Trophoblast cell (in vitro differentiated cells and primary cell): ENCODE measurements at regions not wholly inside any gene's neighbourhood (a gene's known extent, or its start where the extent isn't known, plus 50 kb on each side); places are given as distances from the start of the nearest gene placed in this dataset.
A peak's percentile ranks its signal among the peaks of the same experiment; 100 is the strongest.

Experiments
- DNase-seq, 2 donors: peaks; one replicate each; pipeline ENCODE4 v3.0.0-alpha.2; 2016
- H2AFZ ChIP-seq: 2 replicates; pipeline ENCODE4 v1.6.1; 2013; ENCODE audit warnings: low read length, moderate library complexity, mild to moderate bottlenecking; ENCODE audit not compliant: insufficient read depth, poor library complexity
- H2AK5ac ChIP-seq: 2 replicates; pipeline ENCODE4 v1.6.1; 2013; ENCODE audit warnings: mild to moderate bottlenecking, low read length
- H2BK120ac ChIP-seq: 2 replicates; pipeline ENCODE4 v1.6.1; 2013; ENCODE audit warnings: low read length, mild to moderate bottlenecking, moderate library complexity; ENCODE audit not compliant: insufficient read depth, poor library complexity
- H2BK12ac ChIP-seq: 2 replicates; pipeline ENCODE4 v1.6.1; 2013; ENCODE audit warnings: mild to moderate bottlenecking, low read length, moderate library complexity
- H2BK5ac ChIP-seq: 2 replicates; pipeline ENCODE4 v1.6.1; 2013; ENCODE audit warnings: low read length, low read depth, moderate library complexity, mild to moderate bottlenecking; ENCODE audit not compliant: poor library complexity
- H3K14ac ChIP-seq: 2 replicates; pipeline ENCODE4 v1.6.1; 2013; ENCODE audit warnings: mild to moderate bottlenecking, low read length
- H3K18ac ChIP-seq: 2 replicates; pipeline ENCODE4 v1.6.1; 2013; ENCODE audit warnings: mild to moderate bottlenecking, low read length
- H3K23ac ChIP-seq: 2 replicates; pipeline ENCODE4 v1.6.1; 2013; ENCODE audit warnings: low read length
- H3K27ac ChIP-seq: 2 replicates; pipeline ENCODE4 v1.5.1; 2013; ENCODE audit warnings: low read depth, mild to moderate bottlenecking, inconsistent platforms, low read length, moderate library complexity
- H3K27me3 ChIP-seq: 2 replicates; pipeline ENCODE4 v1.6.1; 2013; ENCODE audit warnings: inconsistent platforms, mild to moderate bottlenecking, low read length, moderate library complexity; ENCODE audit not compliant: insufficient read depth
- H3K36me3 ChIP-seq, 2 experiments: 1 replicate in 1 of 2; 2 replicates in 1 of 2; pipeline ENCODE4 v1.6.1; 2013; ENCODE audit warnings: low read length in 2 of 2, mild to moderate bottlenecking in 2 of 2, moderate library complexity in 1 of 2; ENCODE audit not compliant: insufficient read depth in 2 of 2, control insufficient read depth in 1 of 2
- H3K4ac ChIP-seq: 2 replicates; pipeline ENCODE4 v1.6.1; 2013; ENCODE audit warnings: low read depth, mild to moderate bottlenecking, low read length, moderate library complexity
- H3K4me1 ChIP-seq, 2 experiments: 1 replicate in 1 of 2; 2 replicates in 1 of 2; pipeline ENCODE4 v1.6.1; 2013; ENCODE audit warnings: low read length in 2 of 2, mild to moderate bottlenecking in 2 of 2, moderate library complexity in 1 of 2; ENCODE audit not compliant: insufficient read depth in 2 of 2, control insufficient read depth in 1 of 2
- H3K4me2 ChIP-seq: 2 replicates; pipeline ENCODE4 v1.6.1; 2013; ENCODE audit warnings: inconsistent platforms, mild to moderate bottlenecking, low read length, moderate library complexity
- H3K4me3 ChIP-seq: 2 replicates; pipeline ENCODE4 v1.5.1; 2013; ENCODE audit warnings: mild to moderate bottlenecking, low read depth, low read length, inconsistent platforms
- H3K79me1 ChIP-seq: one replicate; pipeline ENCODE4 v1.6.1; 2013; ENCODE audit warnings: low read length
- H3K79me2 ChIP-seq: 2 replicates; pipeline ENCODE4 v1.6.1; 2013; ENCODE audit warnings: low read length, mild to moderate bottlenecking; ENCODE audit not compliant: control insufficient read depth, insufficient read depth, poor library complexity
- H3K9ac ChIP-seq: 2 replicates; pipeline ENCODE4 v1.6.1; 2013; ENCODE audit warnings: mild to moderate bottlenecking, low read length
- H3K9me3 ChIP-seq: 2 replicates; pipeline ENCODE4 v1.6.1; 2013; ENCODE audit warnings: low read depth, mild to moderate bottlenecking, control low read depth, inconsistent platforms, low read length; ENCODE audit not compliant: insufficient read depth
- H4K12ac ChIP-seq: 2 replicates; pipeline ENCODE4 v1.6.1; 2013; ENCODE audit warnings: low read depth, mild to moderate bottlenecking, low read length, moderate library complexity
- H4K8ac ChIP-seq: 2 replicates; pipeline ENCODE4 v1.6.1; 2013; ENCODE audit warnings: low read depth, mild to moderate bottlenecking, low read length, moderate library complexity
- H4K91ac ChIP-seq: one replicate; pipeline ENCODE4 v1.6.1; 2013; ENCODE audit warnings: low read depth, mild to moderate bottlenecking, low read length, moderate library complexity
- WGBS: extraction: QIAGEN DNeasy Blood & Tissue Kit; methylation state at CpG from one replicate; pipeline ENCODE4 v1.1.7; 2013; ENCODE audit warnings: missing lambda C conversion rate; ENCODE audit not compliant: insufficient read length, insufficient coverage; ENCODE audit errors: extremely low coverage; 5-methylcytosine and 5-hydroxymethylcytosine counted together

DNA sequence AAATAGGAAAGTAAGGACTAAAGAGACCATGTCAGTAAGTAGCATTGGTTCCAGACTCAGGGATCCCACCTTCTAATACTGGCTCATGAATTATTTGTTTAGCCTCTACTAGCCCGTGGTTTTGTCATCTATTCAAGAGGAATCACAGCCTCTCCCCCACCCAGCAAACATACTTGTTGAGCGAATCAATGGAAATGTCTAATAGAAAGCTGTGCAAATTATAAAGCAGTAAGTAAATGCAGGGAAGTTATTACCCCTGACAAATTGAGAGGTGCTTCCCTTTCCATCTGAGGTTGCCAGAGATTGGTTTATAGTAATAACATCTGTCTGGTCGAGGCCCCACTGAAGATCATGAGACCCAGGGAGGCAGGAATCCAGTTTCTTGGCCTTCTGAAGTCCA is 219.3 kb upstream of the OSR1 start:
- Histone ChIP-seq H3K27ac (no peak overlapping the region), H3K9me3 (no peaks in the 10 kb centered on the region), H3K79me2 (no peaks in the 10 kb centered on the region), H3K9ac (no peak overlapping the region), H3K4me2 (no peak overlapping the region), H3K79me1 (no peaks in the 10 kb centered on the region), H2AK5ac (no peak overlapping the region), H3K4me1 (peaks cover 3 to 5% of the 10 kb centered on the region in 2 experiments), H2BK5ac (no peak overlapping the region), H2BK12ac (no peak overlapping the region), H3K18ac (no peak overlapping the region), H4K8ac (no peak overlapping the region), H4K12ac (no peak overlapping the region), H3K36me3 (no peaks in the 10 kb centered on the region), H2AFZ (no peak overlapping the region), H3K23ac (no peak overlapping the region), H3K4me3 (no peak overlapping the region), H2BK120ac (no peak overlapping the region), H3K27me3 (no peaks in the 10 kb centered on the region), H4K91ac (no peak overlapping the region), H3K14ac (no peak overlapping the region), H3K4ac (no peak overlapping the region)
- no CpG with 5 or more reads among the region's 3 CpGs for WGBS
- no peak for DNase-seq

DNA sequence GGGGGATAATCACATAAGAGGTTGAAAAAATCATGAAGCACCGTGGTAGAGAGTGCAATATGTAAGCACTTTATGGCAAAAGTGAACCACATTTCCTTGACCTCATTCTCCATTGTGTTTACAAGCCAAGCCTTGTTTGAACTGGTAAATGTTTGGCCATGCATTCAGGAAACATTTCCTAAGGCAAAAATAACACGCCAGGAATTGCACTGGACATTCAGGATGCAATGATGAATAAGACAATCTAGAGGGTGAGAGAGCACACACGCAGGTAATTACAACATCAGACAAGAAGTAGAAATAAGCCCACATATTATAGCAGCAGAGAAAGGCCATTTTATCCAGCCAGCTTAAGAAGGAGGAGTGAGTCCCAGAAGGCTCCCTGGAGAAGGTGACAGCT is 218.0 kb upstream of the OSR1 start:
- H4K12ac ChIP-seq: no peak overlapping the region
- no peaks in the 10 kb centered on the region for H3K79me1 ChIP-seq
- no peak overlapping the region for H4K8ac ChIP-seq
- H2AFZ ChIP-seq: no peak overlapping the region
- no CpG with 5 or more reads among the region's 3 CpGs for WGBS
- H2BK5ac ChIP-seq: no peak overlapping the region
- no peak overlapping the region for H3K27ac ChIP-seq
- H3K27me3 ChIP-seq: no peaks in the 10 kb centered on the region
- no peak overlapping the region for H3K4me2 ChIP-seq
- H3K4ac ChIP-seq: no peak overlapping the region
- no peak overlapping the region for H4K91ac ChIP-seq
- no peak overlapping the region for H3K23ac ChIP-seq
- no peak overlapping the region for H3K4me3 ChIP-seq
- no peak overlapping the region for H2BK12ac ChIP-seq
- H3K36me3 ChIP-seq: no peaks in the 10 kb centered on the region
- no peak overlapping the region for H2AK5ac ChIP-seq
- peaks cover 3 to 5% of the 10 kb centered on the region in 2 experiments for H3K4me1 ChIP-seq
- peak; percentile 46 to 78 for DNase-seq
- H3K18ac ChIP-seq: no peak overlapping the region
- no peak overlapping the region for H3K9ac ChIP-seq
- no peaks in the 10 kb centered on the region for H3K9me3 ChIP-seq
- no peak overlapping the region for H3K14ac ChIP-seq
- no peak overlapping the region for H2BK120ac ChIP-seq
- H3K79me2 ChIP-seq: no peaks in the 10 kb centered on the region

DNA sequence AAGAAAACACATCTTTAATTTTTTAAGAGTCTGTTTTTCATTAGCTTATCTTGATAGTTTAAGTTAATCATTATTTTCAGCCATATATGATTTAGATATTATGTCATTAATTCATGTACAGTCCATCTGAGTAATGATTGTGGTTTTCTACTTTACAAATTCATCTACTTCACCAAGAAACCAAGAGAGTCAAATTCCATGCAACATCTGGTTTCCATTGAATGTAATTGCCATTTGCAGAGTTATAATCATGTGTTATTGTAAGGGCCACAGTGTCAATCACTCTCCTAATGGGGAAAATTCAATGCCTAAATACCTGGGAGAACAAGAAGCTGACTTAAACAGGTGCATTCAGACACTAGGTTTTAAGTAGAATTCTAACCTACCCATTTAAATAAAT is 217.2 kb upstream of the OSR1 start:
- H3K4me3 ChIP-seq: no peak overlapping the region
- H3K14ac ChIP-seq: no peak overlapping the region
- H3K79me1 ChIP-seq: no peaks in the 10 kb centered on the region
- H2BK5ac ChIP-seq: no peak overlapping the region
- H4K91ac ChIP-seq: no peak overlapping the region
- H3K27ac ChIP-seq: no peak overlapping the region
- H2BK12ac ChIP-seq: no peak overlapping the region
- no peaks in the 10 kb centered on the region for H3K27me3 ChIP-seq
- H3K9me3 ChIP-seq: no peaks in the 10 kb centered on the region
- no peak overlapping the region for H4K12ac ChIP-seq
- H4K8ac ChIP-seq: no peak overlapping the region
- no peak overlapping the region for H2BK120ac ChIP-seq
- H3K4me2 ChIP-seq: no peak overlapping the region
- H3K79me2 ChIP-seq: no peaks in the 10 kb centered on the region
- no peak overlapping the region for H3K9ac ChIP-seq
- no peak overlapping the region for H2AK5ac ChIP-seq
- DNase-seq: no peak
- no peak overlapping the region for H3K23ac ChIP-seq
- no peak overlapping the region for H2AFZ ChIP-seq
- no peaks in the 10 kb centered on the region for H3K36me3 ChIP-seq
- no peak overlapping the region for H3K4ac ChIP-seq
- peaks cover 3 to 5% of the 10 kb centered on the region in 2 experiments for H3K4me1 ChIP-seq
- no peak overlapping the region for H3K18ac ChIP-seq

DNA sequence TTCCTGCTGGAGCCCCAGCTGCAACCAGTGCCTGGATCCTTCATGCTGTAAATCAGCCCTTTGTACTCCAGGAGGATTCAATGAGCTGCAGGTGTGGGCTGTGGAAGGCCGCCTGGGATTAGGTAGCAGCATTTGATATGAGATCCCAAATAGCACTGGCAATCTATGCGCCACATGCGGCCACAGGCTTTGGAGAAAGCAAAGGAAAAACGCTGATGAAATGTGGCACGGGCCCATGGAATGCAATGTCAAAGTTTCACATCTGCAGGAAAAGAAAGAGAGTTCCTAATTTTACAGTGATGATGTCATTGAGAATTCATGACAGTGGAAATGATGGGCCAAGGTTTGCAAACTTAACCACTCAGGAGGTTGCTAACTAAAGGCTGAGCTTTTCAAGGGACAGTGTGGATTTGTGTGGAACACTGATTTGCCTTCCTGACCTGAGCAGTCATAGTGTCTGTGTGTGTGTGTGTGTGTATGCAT is 216.4 kb upstream of the OSR1 start:
- no peaks in the 10 kb centered on the region for H3K4me1 ChIP-seq
- H3K79me1 ChIP-seq: no peaks in the 10 kb centered on the region
- H3K4me2 ChIP-seq: no peak overlapping the region
- DNase-seq: peak in 1 of 2 donors; percentile 57
- H3K4me3 ChIP-seq: no peak overlapping the region
- no peak overlapping the region for H3K9ac ChIP-seq
- WGBS: no CpG with 5 or more reads among the region's 5 CpGs
- no peaks in the 10 kb centered on the region for H3K79me2 ChIP-seq
- H3K27ac ChIP-seq: no peak overlapping the region
- H4K91ac ChIP-seq: no peak overlapping the region
- H3K18ac ChIP-seq: no peak overlapping the region
- H2AK5ac ChIP-seq: no peak overlapping the region
- no peak overlapping the region for H2BK120ac ChIP-seq
- H3K4ac ChIP-seq: no peak overlapping the region
- no peak overlapping the region for H3K23ac ChIP-seq
- H3K14ac ChIP-seq: no peak overlapping the region
- H2BK5ac ChIP-seq: no peak overlapping the region
- no peaks in the 10 kb centered on the region for H3K9me3 ChIP-seq
- no peak overlapping the region for H2AFZ ChIP-seq
- no peaks in the 10 kb centered on the region for H3K36me3 ChIP-seq
- no peaks in the 10 kb centered on the region for H3K27me3 ChIP-seq
- H4K8ac ChIP-seq: no peak overlapping the region
- no peak overlapping the region for H4K12ac ChIP-seq
- no peak overlapping the region for H2BK12ac ChIP-seq
